Testis (tissue), 2 donors: ENCODE measurements at regions not wholly inside any gene's neighbourhood (a gene's known extent, or its start where the extent isn't known, plus 50 kb on each side); places are given as distances from the start of the nearest gene placed in this dataset.

ENCODE experiments used
- DNase-seq: peaks from one replicate; pipeline ENCODE4 v3.0.0-alpha.2; 2019
- H3K27ac ChIP-seq, 2 donors: fragments of 200-600 bp; sonication (generic); one replicate each; pipeline ENCODE4 v1.5.1; 2019
- H3K27me3 ChIP-seq: fragments of 200-600 bp; sonication (generic); one replicate; pipeline ENCODE4 v1.5.1; 2019
- H3K36me3 ChIP-seq: fragments of 200-600 bp; sonication (generic); one replicate; pipeline ENCODE4 v1.5.1; 2017; ENCODE audit warnings: low read depth; ENCODE audit errors: missing control alignments
- H3K4me1 ChIP-seq: fragments of 200-600 bp; sonication (generic); one replicate; pipeline ENCODE4 v1.5.1; 2019
- H3K4me3 ChIP-seq, 2 donors: fragments of 200-600 bp; sonication (generic); one replicate each; pipeline ENCODE4 v1.5.1; 2017 to 2019
- H3K9me3 ChIP-seq: fragments of 200-600 bp; sonication (generic); one replicate; pipeline ENCODE4 v1.5.1; 2017
- POLR2A ChIP-seq: fragments of 450-650 bp; IDR thresholded peaks from one replicate; pipeline ENCODE4 v1.6.1; 2017; ENCODE audit warnings: antibody characterized with exemption, mild to moderate bottlenecking, moderate library complexity
- WGBS, 2 donors: methylation state at CpG; one replicate each; pipeline ENCODE4 v1.1.5; 2018; 5-methylcytosine and 5-hydroxymethylcytosine counted together
- intact Hi-C: fragments of 100-400 bp; cut with DNase I; formaldehyde crosslinking; loops from one replicate; pipeline ENCODE4 v1.15.1; 2023; ENCODE audit warnings: low total_unique reads
- TF ChIP-seq, protein P1 (sequence below), 3 experiments: fragments of 450-650 bp in 2 of 3; fragments of 200-600 bp in 1 of 3; sonication (generic) in 1 of 3; IDR thresholded peaks; one replicate each; pipeline ENCODE4 v1.5.1; 2016 to 2019; ENCODE audit warnings: antibody characterized with exemption in 3 of 3, mild to moderate bottlenecking in 2 of 3, moderate library complexity in 1 of 3

GRCh38 chr12:46523446-46523845 lies 150.9 kb upstream of the SLC38A2 start:
- Histone ChIP-seq H3K4me3 (no peak overlapping the region), H3K27ac (no peak overlapping the region), H3K9me3 (no peaks in the 10 kb centered on the region), H3K27me3 (no peaks in the 10 kb centered on the region), H3K36me3 (no peaks in the 10 kb centered on the region), H3K4me1 (peaks cover 39% of the 10 kb centered on the region)
- intact Hi-C loops, result no loop called here
- TF ChIP-seq, protein P1, sequence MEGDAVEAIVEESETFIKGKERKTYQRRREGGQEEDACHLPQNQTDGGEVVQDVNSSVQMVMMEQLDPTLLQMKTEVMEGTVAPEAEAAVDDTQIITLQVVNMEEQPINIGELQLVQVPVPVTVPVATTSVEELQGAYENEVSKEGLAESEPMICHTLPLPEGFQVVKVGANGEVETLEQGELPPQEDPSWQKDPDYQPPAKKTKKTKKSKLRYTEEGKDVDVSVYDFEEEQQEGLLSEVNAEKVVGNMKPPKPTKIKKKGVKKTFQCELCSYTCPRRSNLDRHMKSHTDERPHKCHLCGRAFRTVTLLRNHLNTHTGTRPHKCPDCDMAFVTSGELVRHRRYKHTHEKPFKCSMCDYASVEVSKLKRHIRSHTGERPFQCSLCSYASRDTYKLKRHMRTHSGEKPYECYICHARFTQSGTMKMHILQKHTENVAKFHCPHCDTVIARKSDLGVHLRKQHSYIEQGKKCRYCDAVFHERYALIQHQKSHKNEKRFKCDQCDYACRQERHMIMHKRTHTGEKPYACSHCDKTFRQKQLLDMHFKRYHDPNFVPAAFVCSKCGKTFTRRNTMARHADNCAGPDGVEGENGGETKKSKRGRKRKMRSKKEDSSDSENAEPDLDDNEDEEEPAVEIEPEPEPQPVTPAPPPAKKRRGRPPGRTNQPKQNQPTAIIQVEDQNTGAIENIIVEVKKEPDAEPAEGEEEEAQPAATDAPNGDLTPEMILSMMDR (IDR thresholded peaks at IDR 0.05), result no peak
- TF ChIP-seq POLR2A, result no peak
- WGBS, 2 donors, result 89 to 93% methylated on average over 2 of the region's 2 CpGs
- no peak for DNase-seq

GRCh38 chr12:46522071-46522470 lies 149.5 kb upstream of the SLC38A2 start:
- no peak overlapping the region for H3K4me3 ChIP-seq
- intact Hi-C loops, result no loop called here
- 19 to 25% methylated on average over 1 of the region's 1 CpG for WGBS, 2 donors
- DNase-seq, result no peak
- H3K36me3 ChIP-seq, result no peaks in the 10 kb centered on the region
- no peak overlapping the region for H3K27ac ChIP-seq
- H3K27me3 ChIP-seq, result no peaks in the 10 kb centered on the region
- peaks cover 41% of the 10 kb centered on the region for H3K4me1 ChIP-seq
- TF ChIP-seq, protein P1 (IDR thresholded peaks at IDR 0.05), result no peak
- no peak for TF ChIP-seq POLR2A
- no peaks in the 10 kb centered on the region for H3K9me3 ChIP-seq

GRCh38 chr12:46521145-46521544 lies 148.6 kb upstream of the SLC38A2 start:
- Histone ChIP-seq H3K36me3 (no peaks in the 10 kb centered on the region), H3K4me3 (no peak overlapping the region), H3K9me3 (no peaks in the 10 kb centered on the region), H3K4me1 (peaks cover 41% of the 10 kb centered on the region), H3K27me3 (no peaks in the 10 kb centered on the region), H3K27ac (no peak overlapping the region)
- 63 to 85% methylated on average over 2 of the region's 2 CpGs for WGBS, 2 donors
- intact Hi-C loops, result no loop called here
- no peak for TF ChIP-seq POLR2A
- TF ChIP-seq, protein P1 (IDR thresholded peaks at IDR 0.05), result no peak
- no peak for DNase-seq

DNA sequence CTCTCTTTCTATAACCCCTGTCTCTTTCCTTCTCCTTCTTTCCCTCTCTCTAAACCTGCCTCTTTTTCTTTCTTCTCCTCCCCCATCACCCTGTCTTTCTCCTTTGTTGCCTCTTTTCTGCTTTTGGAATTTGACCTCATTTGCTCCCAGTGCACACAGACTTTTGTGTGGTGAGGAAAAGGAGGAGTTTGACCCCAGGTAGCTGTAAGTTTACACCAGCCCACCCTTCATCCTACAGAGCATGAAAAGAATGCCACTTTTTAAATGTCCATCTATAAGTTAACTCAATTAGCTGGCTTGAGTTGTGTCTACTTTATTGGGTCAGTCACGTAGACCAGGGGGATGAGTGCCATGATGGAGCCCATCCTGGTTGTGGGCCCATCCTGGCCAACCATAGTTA lies 146.8 kb upstream of the SLC38A2 start:
- 94 to 95% methylated on average over 1 of the region's 1 CpG for WGBS, 2 donors
- TF ChIP-seq, protein P1 (IDR thresholded peaks at IDR 0.05), result no peak
- no peak for TF ChIP-seq POLR2A
- H3K4me1 ChIP-seq, result peaks cover 36% of the 10 kb centered on the region

GRCh38 chr12:46518729-46519128 lies 146.2 kb upstream of the SLC38A2 start:
- intact Hi-C loops, result no loop called here

More for the DNA sequence above, 146.8 kb upstream of the SLC38A2 start:
- Histone ChIP-seq H3K36me3 (no peaks in the 10 kb centered on the region), H3K9me3 (no peaks in the 10 kb centered on the region), H3K4me3 (no peak overlapping the region), H3K27me3 (no peaks in the 10 kb centered on the region), H3K27ac (peak overlapping the region; percentile 67 to 81)
- intact Hi-C loops, result no loop called here
- no peak for DNase-seq

More at GRCh38 chr12:46518729-46519128, 146.2 kb upstream of the SLC38A2 start:
- TF ChIP-seq, protein P1 (IDR thresholded peaks at IDR 0.05), result no peak
- TF ChIP-seq POLR2A, result no peak
- Histone ChIP-seq H3K27me3 (no peaks in the 10 kb centered on the region), H3K4me3 (no peak overlapping the region), H3K36me3 (no peaks in the 10 kb centered on the region), H3K4me1 (peaks cover 33% of the 10 kb centered on the region), H3K27ac (peak overlapping the region; percentile 67 to 81), H3K9me3 (no peaks in the 10 kb centered on the region)
- 37% methylated on average over 3 of the region's 3 CpGs for WGBS, 2 donors
- DNase-seq, result no peak
